ENCODE measurements at regions not wholly inside any gene's neighbourhood (a gene's known extent, or its start where the extent isn't known, plus 50 kb on each side); places are given as distances from the start of the nearest gene placed in this dataset.

DNA sequence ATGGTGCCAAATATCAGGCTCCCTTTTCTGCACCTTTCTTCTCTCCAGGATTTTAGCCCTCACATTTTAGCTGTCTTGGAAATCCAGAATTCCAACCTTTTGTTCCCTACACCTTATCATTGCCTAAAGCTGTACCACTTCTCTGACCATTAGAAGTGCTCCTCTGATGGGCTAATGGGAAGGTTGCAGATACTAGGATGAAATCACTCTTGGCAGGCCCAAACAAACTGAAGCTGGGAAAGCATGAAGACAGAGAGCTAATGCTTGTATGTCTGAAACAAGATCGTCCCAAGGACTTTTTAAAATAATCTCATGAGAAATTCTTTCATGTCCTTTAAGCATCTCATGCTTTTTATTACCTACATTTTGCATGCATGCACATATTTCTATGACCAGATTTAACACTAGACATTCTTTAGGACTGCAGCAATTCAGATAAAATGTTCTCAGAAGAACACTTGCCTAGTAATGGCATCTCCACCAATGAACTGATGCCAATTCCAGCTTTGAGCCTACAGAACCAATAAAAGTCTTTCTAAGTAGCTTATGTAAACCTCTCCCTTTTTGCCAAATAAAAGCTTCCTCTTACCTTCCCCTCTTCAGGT, 98.4 kb upstream of the OSR1 start:
- TF ChIP-seq GATA2 (IDR thresholded peaks at IDR 0.05; ENCODE audit: low read depth, low read length) = no peak
- no peak for TF ChIP-seq GATA3 (IDR thresholded peaks at IDR 0.05; ENCODE audit: low read depth, low read length)
